WTC11 (cell line): ENCODE measurements at regions not wholly inside any gene's neighbourhood (a gene's known extent, or its start where the extent isn't known, plus 50 kb on each side); places are given as distances from the start of the nearest gene placed in this dataset.

ENCODE experiments used
- ATAC-seq: fragments of 200-7000 bp; cut with Tn5 transposase; 2 replicates; pipeline ENCODE4 v1.10.0; 2021; ENCODE audit warnings: mild to moderate bottlenecking, moderate library complexity
- CTCF ChIA-PET: fragments of 300-600 bp; sonication (Branson Sonifier 250); formaldehyde crosslinking; loops from one replicate; lab custom pipeline; 2021; ENCODE audit warnings: antibody characterized with exemption; lab: Charles Lee
- POLR2A ChIA-PET: fragments of 350-600 bp; sonication (Branson Sonifier 250); formaldehyde crosslinking; loops from one replicate; lab custom pipeline; 2021; ENCODE audit warnings: antibody characterized with exemption; lab: Charles Lee
- DNase-seq: peaks from one replicate; pipeline ENCODE4 v3.0.0; 2021; ENCODE audit warnings: low spot score
- H3K27ac Mint-ChIP-seq: 2 replicates; pipeline ENCODE4 v1.8.0; 2021; ENCODE audit warnings: mixed read lengths
- H3K27me3 Mint-ChIP-seq: 2 replicates; pipeline ENCODE4 v1.8.0; 2021; ENCODE audit warnings: low read depth, mild to moderate bottlenecking, moderate library complexity, mixed read lengths
- H3K36me3 Mint-ChIP-seq: 2 replicates; pipeline ENCODE4 v1.8.0; 2021; ENCODE audit warnings: mixed read lengths
- H3K4me1 Mint-ChIP-seq: 2 replicates; pipeline ENCODE4 v1.8.0; 2022; ENCODE audit warnings: mixed read lengths
- H3K4me3 Mint-ChIP-seq: 2 replicates; pipeline ENCODE4 v1.8.0; 2021; ENCODE audit warnings: mild to moderate bottlenecking, moderate library complexity, mixed read lengths
- H3K9me3 Mint-ChIP-seq: 2 replicates; pipeline ENCODE4 v1.8.0; 2021; ENCODE audit warnings: mixed read lengths
- ARID4B ChIP-seq: sonication (generic); formaldehyde crosslinking; IDR thresholded peaks from 2 replicates; pipeline ENCODE4 v1.8.0; 2023; ENCODE audit warnings: missing genetic modification reagents, mild to moderate bottlenecking, borderline replicate concordance
- CBFB ChIP-seq: sonication (generic); formaldehyde crosslinking; IDR thresholded peaks from 2 replicates; pipeline ENCODE4 v1.8.1; 2022; ENCODE audit warnings: mild to moderate bottlenecking, low read depth, missing genetic modification reagents
- CREB1 ChIP-seq: sonication (generic); formaldehyde crosslinking; IDR thresholded peaks from 2 replicates; pipeline ENCODE4 v1.8.0; 2023; ENCODE audit warnings: mild to moderate bottlenecking, missing genetic modification reagents
- GTF2I ChIP-seq: fragments of 250-450 bp; sonication (Bioruptor Pico); conservative IDR thresholded peaks from 2 replicates; pipeline ENCODE4 v1.4.0; 2021; ENCODE audit warnings: mild to moderate bottlenecking
- HMGXB4 ChIP-seq: sonication (generic); formaldehyde crosslinking; IDR thresholded peaks from 2 replicates; pipeline ENCODE4 v1.8.1; 2023; ENCODE audit warnings: mild to moderate bottlenecking, moderate library complexity, missing genetic modification reagents
- KAT7 ChIP-seq: sonication (generic); formaldehyde crosslinking; IDR thresholded peaks from 2 replicates; pipeline ENCODE4 v1.8.1; 2023; ENCODE audit warnings: missing genetic modification reagents, mild to moderate bottlenecking, borderline replicate concordance
- MLX ChIP-seq: sonication (generic); formaldehyde crosslinking; IDR thresholded peaks from 2 replicates; pipeline ENCODE4 v1.8.1; 2023; ENCODE audit warnings: mild to moderate bottlenecking, missing genetic modification reagents, moderate library complexity
- MXD4 ChIP-seq: fragments of 250-450 bp; sonication (Bioruptor Pico); IDR thresholded peaks from 2 replicates; pipeline ENCODE4 v1.8.0; 2021; ENCODE audit warnings: mild to moderate bottlenecking, moderate library complexity, borderline replicate concordance
- NFATC4 ChIP-seq: fragments of 250-450 bp; sonication (Bioruptor Pico); IDR thresholded peaks from 2 replicates; pipeline ENCODE4 v1.9.0; 2021; ENCODE audit warnings: mild to moderate bottlenecking
- NR1H2 ChIP-seq: sonication (generic); formaldehyde crosslinking; IDR thresholded peaks from 2 replicates; pipeline ENCODE4 v1.9.0; 2021; ENCODE audit warnings: mild to moderate bottlenecking, moderate library complexity, missing genetic modification reagents
- NR2C2 ChIP-seq: sonication (generic); formaldehyde crosslinking; IDR thresholded peaks from 2 replicates; pipeline ENCODE4 v1.8.0; 2022; ENCODE audit warnings: mild to moderate bottlenecking, missing genetic modification reagents
- RORB ChIP-seq: fragments of 250-450 bp; sonication (Bioruptor Pico); IDR thresholded peaks from 2 replicates; pipeline ENCODE4 v1.9.0; 2021; ENCODE audit warnings: mild to moderate bottlenecking
- SMAD4 ChIP-seq: sonication (generic); formaldehyde crosslinking; IDR thresholded peaks from 2 replicates; pipeline ENCODE4 v1.8.0; 2022; ENCODE audit warnings: mild to moderate bottlenecking, missing genetic modification reagents
- STAT6 ChIP-seq: sonication (generic); formaldehyde crosslinking; conservative IDR thresholded peaks from 2 replicates; pipeline ENCODE4 v1.8.1; 2023; ENCODE audit warnings: mild to moderate bottlenecking, low read depth, missing genetic modification reagents, moderate library complexity
- TEAD1 ChIP-seq: sonication (generic); formaldehyde crosslinking; IDR thresholded peaks from 2 replicates; pipeline ENCODE4 v1.8.0; 2022; ENCODE audit warnings: mild to moderate bottlenecking, missing genetic modification reagents
- ZMAT4 ChIP-seq: fragments of 250-450 bp; sonication (Bioruptor Pico); IDR thresholded peaks from 2 replicates; pipeline ENCODE4 v1.9.0; 2021; ENCODE audit warnings: mild to moderate bottlenecking
- ZNF138 ChIP-seq: sonication (generic); formaldehyde crosslinking; conservative IDR thresholded peaks from 2 replicates; pipeline ENCODE4 v1.8.1; 2022; ENCODE audit warnings: mild to moderate bottlenecking, moderate library complexity, missing genetic modification reagents
- ZNF219 ChIP-seq: sonication (generic); formaldehyde crosslinking; IDR thresholded peaks from 2 replicates; pipeline ENCODE4 v1.8.0; 2023; ENCODE audit warnings: missing genetic modification reagents, mild to moderate bottlenecking, borderline replicate concordance
- TF ChIP-seq, protein P1 (sequence below): sonication (generic); formaldehyde crosslinking; IDR thresholded peaks from 2 replicates; pipeline ENCODE4 v1.8.0; 2022; ENCODE audit warnings: mild to moderate bottlenecking, missing genetic modification reagents
- TF ChIP-seq, protein P2 (sequence below): fragments of 250-450 bp; sonication (Bioruptor Pico); IDR thresholded peaks from 2 replicates; pipeline ENCODE4 v1.9.0; 2021; ENCODE audit warnings: mild to moderate bottlenecking

- TF ChIP-seq STAT6 (no peak), SMAD4 (CRISPR knock-in tag) (no peak), MXD4 (CRISPR knock-in tag) (no peak), ZNF219 (no peak), CBFB (CRISPR knock-in tag) (no peak)
Measured at GRCh38 chr12:13425766-13426165, 229.2 kb downstream of the EMP1 start (continued).

- CTCF ChIA-PET, result interaction anchor here (1.1 kb wide), 1 partner anchor 60 kb away, joined by 3 read pairs; no protein-coding TSS in a partner anchor
Measured at GRCh38 chr12:13422291-13422690, 225.8 kb downstream of the EMP1 start.

DNA sequence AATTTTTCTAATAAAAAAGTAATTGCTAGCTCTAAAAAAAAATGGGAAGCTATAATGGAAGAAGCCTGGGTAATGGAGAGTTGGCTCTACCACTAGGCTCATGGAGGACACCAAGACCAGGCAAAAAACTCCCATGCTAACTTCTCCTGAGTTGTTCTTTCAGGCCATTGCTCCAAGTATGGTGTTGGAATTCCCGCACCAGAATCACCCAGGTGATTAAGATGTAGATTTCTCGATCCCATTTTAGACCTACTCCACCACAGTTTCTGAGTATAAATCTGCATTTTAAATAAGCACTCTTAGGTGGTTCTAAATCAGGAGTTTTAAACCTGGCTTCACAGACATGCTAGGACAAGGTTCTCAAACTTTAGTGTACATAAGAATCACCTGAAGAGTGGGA, 221.0 kb downstream of the EMP1 start:
- no peak overlapping the region for H3K4me3 Mint-ChIP-seq
- DNase-seq, result no peak
- no peaks in the 10 kb centered on the region for H3K27me3 Mint-ChIP-seq
- H3K9me3 Mint-ChIP-seq, result no peaks in the 10 kb centered on the region
- ATAC-seq, result no peak
- H3K27ac Mint-ChIP-seq, result no peak overlapping the region
- H3K36me3 Mint-ChIP-seq, result no peaks in the 10 kb centered on the region
- CTCF ChIA-PET, result interaction anchor here (1.1 kb wide), 1 partner anchor 56 kb away, joined by 5 read pairs; no protein-coding TSS in a partner anchor
- POLR2A ChIA-PET, result no interaction called here
- H3K4me1 Mint-ChIP-seq, result peaks cover 6% of the 10 kb centered on the region
- TF ChIP-seq GTF2I (CRISPR knock-in tag) (no peak), ZMAT4 (CRISPR knock-in tag) (no peak), KAT7 (no peak), MLX (CRISPR knock-in tag) (no peak), CBFB (CRISPR knock-in tag) (no peak), NR2C2 (CRISPR knock-in tag) (no peak), HMGXB4 (CRISPR knock-in tag) (no peak), CREB1 (CRISPR knock-in tag) (no peak), TEAD1 (no peak), NFATC4 (CRISPR knock-in tag) (no peak), NR1H2 (no peak), RORB (CRISPR knock-in tag) (no peak), ARID4B (CRISPR knock-in tag) (no peak)
- TF ChIP-seq, protein P1, sequence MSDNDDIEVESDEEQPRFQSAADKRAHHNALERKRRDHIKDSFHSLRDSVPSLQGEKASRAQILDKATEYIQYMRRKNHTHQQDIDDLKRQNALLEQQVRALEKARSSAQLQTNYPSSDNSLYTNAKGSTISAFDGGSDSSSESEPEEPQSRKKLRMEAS (CRISPR knock-in tag), result no peak
- TF ChIP-seq, protein P2, sequence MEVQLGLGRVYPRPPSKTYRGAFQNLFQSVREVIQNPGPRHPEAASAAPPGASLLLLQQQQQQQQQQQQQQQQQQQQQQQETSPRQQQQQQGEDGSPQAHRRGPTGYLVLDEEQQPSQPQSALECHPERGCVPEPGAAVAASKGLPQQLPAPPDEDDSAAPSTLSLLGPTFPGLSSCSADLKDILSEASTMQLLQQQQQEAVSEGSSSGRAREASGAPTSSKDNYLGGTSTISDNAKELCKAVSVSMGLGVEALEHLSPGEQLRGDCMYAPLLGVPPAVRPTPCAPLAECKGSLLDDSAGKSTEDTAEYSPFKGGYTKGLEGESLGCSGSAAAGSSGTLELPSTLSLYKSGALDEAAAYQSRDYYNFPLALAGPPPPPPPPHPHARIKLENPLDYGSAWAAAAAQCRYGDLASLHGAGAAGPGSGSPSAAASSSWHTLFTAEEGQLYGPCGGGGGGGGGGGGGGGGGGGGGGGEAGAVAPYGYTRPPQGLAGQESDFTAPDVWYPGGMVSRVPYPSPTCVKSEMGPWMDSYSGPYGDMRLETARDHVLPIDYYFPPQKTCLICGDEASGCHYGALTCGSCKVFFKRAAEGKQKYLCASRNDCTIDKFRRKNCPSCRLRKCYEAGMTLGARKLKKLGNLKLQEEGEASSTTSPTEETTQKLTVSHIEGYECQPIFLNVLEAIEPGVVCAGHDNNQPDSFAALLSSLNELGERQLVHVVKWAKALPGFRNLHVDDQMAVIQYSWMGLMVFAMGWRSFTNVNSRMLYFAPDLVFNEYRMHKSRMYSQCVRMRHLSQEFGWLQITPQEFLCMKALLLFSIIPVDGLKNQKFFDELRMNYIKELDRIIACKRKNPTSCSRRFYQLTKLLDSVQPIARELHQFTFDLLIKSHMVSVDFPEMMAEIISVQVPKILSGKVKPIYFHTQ (CRISPR knock-in tag), result no peak

More at GRCh38 chr12:13422291-13422690, 225.8 kb downstream of the EMP1 start:
- ATAC-seq (no peak), DNase-seq (no peak)
- no peak for TF ChIP-seq ZNF138
- TF ChIP-seq, protein P1 (CRISPR knock-in tag), result no peak
- peaks cover 11% of the 10 kb centered on the region for H3K4me1 Mint-ChIP-seq
- H3K36me3 Mint-ChIP-seq, result peaks cover 3% of the 10 kb centered on the region; the same call in 1 of the 2 replicates
- H3K27me3 Mint-ChIP-seq, result no peaks in the 10 kb centered on the region
- H3K27ac Mint-ChIP-seq, result no peak overlapping the region
- POLR2A ChIA-PET, result no interaction called here
- peaks cover 3% of the 10 kb centered on the region for H3K9me3 Mint-ChIP-seq
- H3K4me3 Mint-ChIP-seq, result no peak overlapping the region
